ENCODE measurements at regions not wholly inside any gene's neighbourhood (a gene's known extent, or its start where the extent isn't known, plus 50 kb on each side); places are given as distances from the start of the nearest gene placed in this dataset.

DNA sequence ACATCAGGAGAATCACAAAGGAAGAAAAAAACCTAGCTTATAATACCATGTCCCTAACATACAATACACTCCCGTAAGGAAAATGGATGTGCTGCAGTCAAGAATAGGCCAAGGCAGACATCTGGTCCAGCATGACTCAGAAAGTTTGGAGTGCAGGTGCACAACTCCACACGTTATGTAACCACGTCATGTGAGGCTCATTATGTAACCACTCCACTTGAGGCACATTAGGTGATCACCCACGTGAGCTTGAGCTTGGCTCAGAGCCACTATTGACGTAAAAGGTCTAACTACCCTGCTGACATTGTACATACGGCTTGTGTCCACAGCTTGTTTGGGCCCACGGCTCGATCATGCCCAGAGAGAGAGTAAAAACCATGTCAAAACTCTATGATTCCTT lies 99.8 kb upstream of the C1orf21 start:
- no peaks in the 10 kb centered on the region for H4K20me1 ChIP-seq (ENCODE audit: control insufficient read depth, insufficient read depth, low read depth, low read length)
- H3K79me2 ChIP-seq (ENCODE audit: control insufficient read depth, low read length) = no peaks in the 10 kb centered on the region
- no peaks in the 10 kb centered on the region for H3K9me2 ChIP-seq (replicated peaks; ENCODE audit: control insufficient read depth, low read length)
- no peak overlapping the region for H3K4me3 ChIP-seq (ENCODE audit: low read length)
- H3K4me2 ChIP-seq (ENCODE audit: low read length) = no peak overlapping the region
- no peaks in the 10 kb centered on the region for H3K4me1 ChIP-seq (ENCODE audit: control insufficient read depth, low read length)
- peaks cover 11% of the 10 kb centered on the region; the same call in 1 of the 2 replicates for H3K9me3 ChIP-seq (ENCODE audit: control insufficient read depth, insufficient read depth, low read length)
- H3K36me3 ChIP-seq (ENCODE audit: control insufficient read depth, low read length) = no peaks in the 10 kb centered on the region
- H3K27me3 ChIP-seq (ENCODE audit: control insufficient read depth, low read length) = no peaks in the 10 kb centered on the region
- H3K27ac ChIP-seq (ENCODE audit: low read depth, low read length) = no peak overlapping the region
- TF ChIP-seq EZH2phosphoT487 (IDR thresholded peaks at IDR 0.05; ENCODE audit: borderline replicate concordance, low read length) = no peak
- TF ChIP-seq, protein P1, sequence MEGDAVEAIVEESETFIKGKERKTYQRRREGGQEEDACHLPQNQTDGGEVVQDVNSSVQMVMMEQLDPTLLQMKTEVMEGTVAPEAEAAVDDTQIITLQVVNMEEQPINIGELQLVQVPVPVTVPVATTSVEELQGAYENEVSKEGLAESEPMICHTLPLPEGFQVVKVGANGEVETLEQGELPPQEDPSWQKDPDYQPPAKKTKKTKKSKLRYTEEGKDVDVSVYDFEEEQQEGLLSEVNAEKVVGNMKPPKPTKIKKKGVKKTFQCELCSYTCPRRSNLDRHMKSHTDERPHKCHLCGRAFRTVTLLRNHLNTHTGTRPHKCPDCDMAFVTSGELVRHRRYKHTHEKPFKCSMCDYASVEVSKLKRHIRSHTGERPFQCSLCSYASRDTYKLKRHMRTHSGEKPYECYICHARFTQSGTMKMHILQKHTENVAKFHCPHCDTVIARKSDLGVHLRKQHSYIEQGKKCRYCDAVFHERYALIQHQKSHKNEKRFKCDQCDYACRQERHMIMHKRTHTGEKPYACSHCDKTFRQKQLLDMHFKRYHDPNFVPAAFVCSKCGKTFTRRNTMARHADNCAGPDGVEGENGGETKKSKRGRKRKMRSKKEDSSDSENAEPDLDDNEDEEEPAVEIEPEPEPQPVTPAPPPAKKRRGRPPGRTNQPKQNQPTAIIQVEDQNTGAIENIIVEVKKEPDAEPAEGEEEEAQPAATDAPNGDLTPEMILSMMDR (IDR thresholded peaks at IDR 0.05; ENCODE audit: low read depth, low read length, poor library complexity, severe bottlenecking) = no peak
- no peaks in the 10 kb centered on the region for H3F3A ChIP-seq (ENCODE audit: control insufficient read depth, insufficient read depth)

DNA sequence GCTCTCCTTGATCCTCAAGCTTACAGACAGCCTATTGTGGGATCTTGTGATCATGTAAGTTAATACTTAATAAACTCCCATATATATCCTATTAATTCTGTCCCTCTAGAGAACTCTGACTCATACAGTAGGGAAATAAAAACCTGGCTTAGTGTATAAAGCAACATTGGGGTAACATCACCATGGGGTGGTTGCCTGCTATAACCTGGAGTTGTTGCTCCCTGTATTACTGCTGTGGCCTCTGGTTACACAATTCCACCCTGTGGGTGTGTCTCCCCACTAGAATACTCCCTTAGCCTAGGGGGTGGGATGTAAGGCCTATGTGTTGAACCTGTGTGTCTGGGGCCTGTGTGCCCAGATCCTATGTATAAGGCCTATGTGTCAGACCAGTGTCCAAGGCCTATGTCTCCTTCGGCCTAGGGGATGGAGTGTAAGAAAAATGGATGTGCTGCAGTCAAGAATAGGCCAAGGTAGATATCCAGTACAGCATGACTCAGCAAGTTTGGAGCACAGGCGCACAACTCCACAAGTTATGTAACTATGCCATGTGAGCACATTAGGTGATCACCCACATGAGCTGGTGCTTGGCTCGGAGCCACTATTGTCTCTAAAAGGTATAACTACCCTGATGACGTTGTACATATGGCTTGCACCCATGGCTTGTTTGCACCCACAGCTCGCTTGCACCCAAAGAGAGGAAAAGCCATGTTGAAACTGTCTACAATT lies 96.8 kb upstream of the C1orf21 start:
- Histone ChIP-seq H3K27me3 (ENCODE audit: control insufficient read depth, low read length) (no peaks in the 10 kb centered on the region), H3K4me2 (ENCODE audit: low read length) (no peak overlapping the region), H3K36me3 (ENCODE audit: control insufficient read depth, low read length) (no peaks in the 10 kb centered on the region), H3K27ac (ENCODE audit: low read depth, low read length) (no peak overlapping the region), H3K4me1 (ENCODE audit: control insufficient read depth, low read length) (no peaks in the 10 kb centered on the region), H3K79me2 (ENCODE audit: control insufficient read depth, low read length) (no peaks in the 10 kb centered on the region), H3K4me3 (ENCODE audit: low read length) (no peak overlapping the region), H3K9me2 (replicated peaks; ENCODE audit: control insufficient read depth, low read length) (no peaks in the 10 kb centered on the region), H3F3A (ENCODE audit: control insufficient read depth, insufficient read depth) (no peaks in the 10 kb centered on the region), H3K9me3 (ENCODE audit: control insufficient read depth, insufficient read depth, low read length) (peaks cover 11% of the 10 kb centered on the region; the same call in 1 of the 2 replicates), H4K20me1 (ENCODE audit: control insufficient read depth, insufficient read depth, low read depth, low read length) (no peaks in the 10 kb centered on the region)
- TF ChIP-seq, protein P1 (IDR thresholded peaks at IDR 0.05; ENCODE audit: low read depth, low read length, poor library complexity, severe bottlenecking) = no peak
- TF ChIP-seq EZH2phosphoT487 (IDR thresholded peaks at IDR 0.05; ENCODE audit: borderline replicate concordance, low read length) = no peak

DNA sequence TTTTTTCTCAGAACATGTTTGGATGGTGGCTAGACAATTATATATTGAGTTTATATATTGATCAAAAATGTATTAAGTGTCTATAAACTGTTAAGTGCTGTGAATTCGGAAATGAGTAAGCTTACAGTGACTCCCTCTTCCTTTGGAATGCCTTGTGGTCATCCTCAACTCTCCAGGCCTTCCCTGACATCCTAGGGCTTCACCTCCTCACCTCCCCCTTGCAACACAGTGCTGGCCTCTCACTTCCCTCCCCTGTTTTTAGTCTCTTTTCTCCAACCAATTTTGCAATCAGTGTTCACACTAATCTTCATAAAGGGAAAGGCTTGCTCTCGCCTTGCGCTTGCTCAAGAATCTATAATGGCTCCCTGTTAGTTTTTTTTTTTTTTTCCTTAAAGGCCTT lies 95.1 kb upstream of the C1orf21 start:
- no peak overlapping the region for H3K27ac ChIP-seq (ENCODE audit: low read depth, low read length)
- H3K9me2 ChIP-seq (replicated peaks; ENCODE audit: control insufficient read depth, low read length) = no peaks in the 10 kb centered on the region
- no peaks in the 10 kb centered on the region for H3K4me1 ChIP-seq (ENCODE audit: control insufficient read depth, low read length)
- H3K27me3 ChIP-seq (ENCODE audit: control insufficient read depth, low read length) = no peaks in the 10 kb centered on the region; the same call in 1 of the 2 replicates
- no peaks in the 10 kb centered on the region for H3F3A ChIP-seq (ENCODE audit: control insufficient read depth, insufficient read depth)
- H3K79me2 ChIP-seq (ENCODE audit: control insufficient read depth, low read length) = no peaks in the 10 kb centered on the region
- TF ChIP-seq EZH2phosphoT487 (IDR thresholded peaks at IDR 0.05; ENCODE audit: borderline replicate concordance, low read length) = no peak
- TF ChIP-seq, protein P1 (IDR thresholded peaks at IDR 0.05; ENCODE audit: low read depth, low read length, poor library complexity, severe bottlenecking) = no peak
- no peak overlapping the region for H3K4me2 ChIP-seq (ENCODE audit: low read length)
- H3K4me3 ChIP-seq (ENCODE audit: low read length) = no peak overlapping the region
- no peaks in the 10 kb centered on the region for H4K20me1 ChIP-seq (ENCODE audit: control insufficient read depth, insufficient read depth, low read depth, low read length)
- no peaks in the 10 kb centered on the region for H3K36me3 ChIP-seq (ENCODE audit: control insufficient read depth, low read length)
- H3K9me3 ChIP-seq (ENCODE audit: control insufficient read depth, insufficient read depth, low read length) = peaks cover 11% of the 10 kb centered on the region; the same call in 1 of the 2 replicates
